DMS53 treated with DMSO at 0.1 percent for 48 hours (cell line): ENCODE measurements at regions not wholly inside any gene's neighbourhood (a gene's known extent, or its start where the extent isn't known, plus 50 kb on each side); places are given as distances from the start of the nearest gene placed in this dataset.

Experiments
- DNase-seq: peaks from one replicate; lab custom pipeline; 2025; ENCODE audit not compliant: unreplicated experiment; lab: John Stamatoyannopoulos, UW

DNA sequence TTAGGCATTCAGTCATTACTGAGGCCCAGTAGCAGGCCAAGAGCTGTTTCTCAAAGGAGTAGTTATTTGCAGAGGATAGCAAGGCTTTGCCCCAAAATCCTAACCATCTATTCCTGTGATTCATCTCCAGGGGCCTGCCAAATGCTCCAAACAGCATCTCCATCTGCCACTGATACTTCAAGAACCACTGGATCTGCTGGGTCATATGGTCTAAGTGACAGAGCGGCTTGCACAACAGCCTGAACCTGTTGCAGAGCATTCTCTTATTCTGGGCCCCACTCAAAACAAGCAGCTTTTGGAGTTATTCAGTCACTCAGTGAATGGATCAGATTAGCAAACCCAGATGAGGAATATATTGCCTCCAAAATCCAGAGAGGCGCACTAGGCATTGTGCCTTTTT, 68.8 kb upstream of the ALDH1A3 start:
- no peak for DNase-seq

DNA sequence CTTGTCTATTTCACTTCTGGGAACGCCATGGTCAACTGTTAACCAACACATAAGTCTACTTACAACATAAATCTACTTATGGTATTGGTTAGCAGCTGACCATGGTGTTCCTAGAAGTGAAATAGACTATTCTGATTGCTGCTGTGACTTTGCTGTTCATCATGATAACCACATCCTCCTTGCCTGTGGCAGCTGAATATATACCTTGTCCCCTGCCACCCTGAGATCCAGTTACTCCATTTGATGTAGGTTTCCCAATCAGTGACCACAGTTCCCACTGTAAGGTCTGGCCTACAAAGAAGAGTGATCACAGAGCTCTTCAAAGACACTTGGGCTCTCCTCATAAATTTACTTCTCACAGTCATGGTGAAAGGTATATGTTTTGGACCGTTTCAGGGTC, 66.8 kb upstream of the ALDH1A3 start:
- no peak for DNase-seq

DNA sequence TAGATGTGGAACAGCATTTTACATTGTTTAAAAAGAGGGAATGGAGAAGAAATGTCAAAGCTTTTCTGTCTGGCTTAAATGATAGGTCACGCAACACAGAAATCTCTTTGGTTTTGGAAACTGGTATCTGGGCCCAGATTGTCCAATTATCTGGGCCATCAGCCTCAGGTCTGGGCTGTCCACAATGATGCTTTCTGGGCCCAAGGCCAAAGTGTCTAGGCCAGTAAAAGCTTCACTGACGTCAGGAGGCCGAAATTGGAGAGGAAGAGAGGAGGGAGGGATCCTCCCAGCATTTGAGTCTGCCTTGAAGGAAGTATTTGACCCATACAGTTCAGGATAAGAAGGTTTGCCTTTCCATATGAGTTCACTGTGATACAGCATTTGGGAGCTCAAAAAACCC, 60.7 kb upstream of the ALDH1A3 start:
- DNase-seq, result no peak

DNA sequence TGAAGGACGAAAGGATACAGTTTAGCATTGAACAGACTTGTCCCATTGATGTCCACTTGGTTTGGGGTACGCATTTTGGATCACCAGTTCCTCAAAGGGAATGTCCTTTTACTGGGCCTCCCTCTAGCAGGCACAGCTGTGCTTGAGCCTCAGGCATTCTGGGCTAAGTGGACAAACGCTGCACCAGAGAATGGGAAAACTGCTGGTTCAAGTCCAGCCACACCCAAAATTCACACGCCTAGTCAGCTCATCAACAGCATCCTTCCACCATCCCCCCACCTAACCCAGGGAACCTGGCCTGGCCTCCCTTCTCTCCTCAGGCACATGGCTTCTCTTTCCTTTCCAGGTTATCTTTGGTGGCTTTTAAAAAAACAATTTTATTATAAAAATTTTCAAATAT, 59.1 kb upstream of the ALDH1A3 start:
- DNase-seq, result no peak

DNA sequence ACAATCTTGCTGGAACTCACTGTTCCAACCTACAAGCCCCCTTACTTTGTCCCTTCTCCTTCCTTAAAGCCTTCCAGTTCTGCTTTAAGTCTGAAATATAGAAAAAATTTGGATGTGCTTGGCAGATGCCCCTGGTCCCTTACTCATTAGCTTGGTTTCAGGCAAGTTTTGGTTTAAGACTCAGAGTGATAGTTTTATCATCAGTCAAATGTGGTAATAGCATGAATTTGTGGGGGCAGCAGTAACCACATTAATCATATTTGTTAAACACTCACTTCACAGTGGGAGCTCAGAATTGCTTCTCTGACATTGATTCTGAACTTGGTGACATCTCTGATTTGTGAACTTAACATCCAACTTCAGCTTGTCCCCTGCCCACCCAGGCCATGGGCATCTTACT, 58.3 kb upstream of the ALDH1A3 start:
- no peak for DNase-seq

DNA sequence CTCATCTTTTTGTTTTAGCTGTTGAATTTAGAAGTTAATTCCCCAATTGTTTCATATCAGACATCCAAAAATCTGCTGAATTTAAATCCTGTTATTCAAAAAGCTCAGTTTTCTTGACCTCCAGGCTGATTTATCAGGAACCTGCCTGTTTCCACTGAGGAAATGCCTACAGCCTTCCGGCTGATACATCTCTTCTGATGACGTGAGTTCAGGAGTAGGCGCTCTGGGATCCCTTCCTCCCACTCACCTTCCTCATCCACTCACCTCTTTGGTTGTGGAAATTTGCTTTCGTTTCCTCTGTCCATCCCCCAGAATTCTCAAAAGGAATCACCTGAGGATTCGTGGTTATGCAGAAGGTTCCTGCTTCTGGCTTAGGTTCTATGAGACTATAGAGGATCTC, 55.4 kb upstream of the ALDH1A3 start:
- DNase-seq, result no peak

DNA sequence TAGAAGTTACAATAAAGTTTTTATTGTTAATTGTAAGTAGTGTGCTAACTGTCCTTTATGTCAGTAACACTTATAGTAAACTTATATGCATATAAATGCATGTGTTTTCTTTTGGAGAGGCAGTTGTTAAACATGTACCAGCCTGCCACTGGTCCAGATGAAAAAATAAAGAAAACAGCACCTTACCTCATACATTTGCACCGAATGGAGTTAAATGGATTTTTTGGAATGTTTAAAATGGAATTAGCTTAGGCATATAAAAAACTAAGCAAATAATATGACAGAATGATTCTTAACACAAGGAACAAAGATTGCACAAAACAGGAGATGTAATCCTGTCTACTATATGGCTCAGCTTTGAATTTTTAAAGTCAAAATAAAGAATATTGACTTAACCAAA, 50.2 kb upstream of the ALDH1A3 start:
- no peak for DNase-seq
